ENCODE measurements at regions not wholly inside any gene's neighbourhood (a gene's known extent, or its start where the extent isn't known, plus 50 kb on each side); places are given as distances from the start of the nearest gene placed in this dataset.

GRCh38 chr21:15134701-15135470 is 70.1 kb upstream of the NRIP1 start:
- TF ChIP-seq POLR2A (IDR thresholded peaks at IDR 0.05; ENCODE audit: low read length) (no peak), GATA1 (IDR thresholded peaks at IDR 0.05; ENCODE audit: low read depth, low read length) (no peak)

Measured in erythroblast (primary cell).